LNCAP (cell line): ENCODE measurements at regions not wholly inside any gene's neighbourhood (a gene's known extent, or its start where the extent isn't known, plus 50 kb on each side); places are given as distances from the start of the nearest gene placed in this dataset.
A peak's percentile ranks its signal among the peaks of the same experiment; 100 is the strongest.

Experiments
- TF ChIP-seq, protein P1 (sequence below): fragments of 450-650 bp; IDR thresholded peaks from 2 replicates; pipeline ENCODE4 v1.5.1; 2017; ENCODE audit warnings: mild to moderate bottlenecking

DNA sequence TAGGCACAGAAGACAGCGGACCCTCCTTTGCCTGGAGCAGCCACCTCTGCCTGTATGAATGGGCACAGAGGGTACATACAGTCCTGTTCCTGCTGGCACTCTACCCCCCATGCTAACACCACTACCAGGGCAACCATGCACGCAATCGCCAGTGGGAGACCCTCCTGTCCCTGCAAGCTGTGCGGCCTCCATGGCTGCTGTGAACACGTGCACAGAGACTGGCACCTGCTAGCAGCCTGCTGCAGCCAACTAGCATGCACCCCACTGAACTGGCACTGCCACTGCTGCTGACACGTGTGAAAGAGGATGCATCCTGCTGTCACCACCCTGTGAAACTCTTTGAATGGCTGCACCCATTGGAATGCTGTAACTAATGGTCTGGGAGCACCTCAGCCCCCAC is 885.2 kb upstream of the ARRDC3 start:
- TF ChIP-seq, protein P1, sequence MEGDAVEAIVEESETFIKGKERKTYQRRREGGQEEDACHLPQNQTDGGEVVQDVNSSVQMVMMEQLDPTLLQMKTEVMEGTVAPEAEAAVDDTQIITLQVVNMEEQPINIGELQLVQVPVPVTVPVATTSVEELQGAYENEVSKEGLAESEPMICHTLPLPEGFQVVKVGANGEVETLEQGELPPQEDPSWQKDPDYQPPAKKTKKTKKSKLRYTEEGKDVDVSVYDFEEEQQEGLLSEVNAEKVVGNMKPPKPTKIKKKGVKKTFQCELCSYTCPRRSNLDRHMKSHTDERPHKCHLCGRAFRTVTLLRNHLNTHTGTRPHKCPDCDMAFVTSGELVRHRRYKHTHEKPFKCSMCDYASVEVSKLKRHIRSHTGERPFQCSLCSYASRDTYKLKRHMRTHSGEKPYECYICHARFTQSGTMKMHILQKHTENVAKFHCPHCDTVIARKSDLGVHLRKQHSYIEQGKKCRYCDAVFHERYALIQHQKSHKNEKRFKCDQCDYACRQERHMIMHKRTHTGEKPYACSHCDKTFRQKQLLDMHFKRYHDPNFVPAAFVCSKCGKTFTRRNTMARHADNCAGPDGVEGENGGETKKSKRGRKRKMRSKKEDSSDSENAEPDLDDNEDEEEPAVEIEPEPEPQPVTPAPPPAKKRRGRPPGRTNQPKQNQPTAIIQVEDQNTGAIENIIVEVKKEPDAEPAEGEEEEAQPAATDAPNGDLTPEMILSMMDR, result no peak

DNA sequence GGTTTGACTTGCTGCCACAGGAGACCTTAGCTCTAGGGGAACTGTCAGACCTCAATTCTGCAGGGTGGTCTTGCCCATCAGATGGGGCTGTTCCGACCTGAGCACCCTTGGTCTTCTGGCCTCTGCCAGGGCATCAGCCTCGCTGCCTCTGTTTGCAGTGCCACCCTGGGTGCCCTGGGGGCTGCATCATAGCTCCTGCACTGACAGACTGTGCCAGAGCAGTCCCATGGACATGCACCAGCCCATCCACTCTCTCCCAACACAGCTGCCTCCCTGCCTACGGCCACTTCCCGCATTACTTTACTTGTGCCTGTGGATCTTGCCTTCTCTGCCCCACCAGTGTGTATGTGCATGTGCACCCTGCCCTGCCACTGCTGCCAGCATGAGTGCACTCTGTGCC is 884.7 kb upstream of the ARRDC3 start:
- TF ChIP-seq, protein P1, result no peak

DNA sequence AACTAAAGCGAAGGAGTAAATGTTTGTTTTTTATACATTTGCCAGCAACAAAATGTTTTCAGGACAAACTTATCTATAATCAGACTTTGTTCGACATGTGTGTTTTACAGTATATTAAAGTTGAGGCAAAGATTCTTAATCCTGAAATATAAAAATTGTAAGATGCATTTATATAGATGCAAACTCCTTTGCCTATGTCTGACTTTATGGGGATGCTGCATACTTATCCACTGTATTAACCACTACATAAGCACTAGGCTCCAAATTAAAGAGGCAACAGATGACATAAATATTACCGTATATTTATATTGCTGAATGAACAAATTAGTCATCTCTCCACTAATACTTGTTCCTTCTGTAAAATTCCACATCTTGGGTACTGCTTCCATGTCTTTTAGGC is 882.7 kb upstream of the ARRDC3 start:
- TF ChIP-seq, protein P1, result no peak

DNA sequence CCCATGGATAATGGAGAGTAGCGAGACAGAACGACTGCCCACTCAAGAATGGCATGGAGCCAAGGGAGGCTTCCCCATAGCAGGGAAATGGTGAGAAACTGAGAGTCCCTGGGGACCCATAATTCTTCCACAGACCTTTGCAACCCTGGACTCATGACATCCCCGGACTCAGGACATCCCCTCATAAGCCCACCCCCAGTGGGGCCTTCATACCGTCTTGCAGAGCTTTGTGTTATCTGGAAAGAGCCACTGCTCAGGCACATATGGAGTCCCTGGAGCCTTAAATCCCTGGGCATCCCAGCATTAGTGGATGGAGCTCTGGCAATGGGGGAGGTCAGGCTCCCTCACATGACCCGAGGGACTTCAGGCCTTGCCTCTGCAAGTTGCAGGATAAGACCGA is 865.4 kb upstream of the ARRDC3 start:
- TF ChIP-seq, protein P1, result no peak

DNA sequence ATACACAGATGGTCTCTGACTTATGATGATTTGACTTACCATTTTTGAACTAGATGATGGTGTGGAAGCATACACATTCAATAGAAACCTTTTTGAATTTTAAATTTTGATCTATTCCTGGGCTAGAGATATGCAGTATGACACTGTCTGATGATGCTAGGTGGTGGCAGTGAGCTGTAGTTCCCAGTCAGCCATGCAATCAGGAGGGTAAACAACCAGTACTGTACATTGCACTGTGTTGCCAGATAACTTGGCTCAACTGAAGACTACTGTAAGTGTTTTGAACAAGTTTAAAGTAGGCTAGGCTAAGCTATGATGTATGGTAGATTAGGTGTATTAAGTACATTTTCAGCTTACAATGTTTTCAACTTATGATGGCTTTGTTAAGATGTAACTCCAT is 859.1 kb upstream of the ARRDC3 start:
- TF ChIP-seq, protein P1, result peak; percentile 28; the same call in 1 of the 2 replicates

DNA sequence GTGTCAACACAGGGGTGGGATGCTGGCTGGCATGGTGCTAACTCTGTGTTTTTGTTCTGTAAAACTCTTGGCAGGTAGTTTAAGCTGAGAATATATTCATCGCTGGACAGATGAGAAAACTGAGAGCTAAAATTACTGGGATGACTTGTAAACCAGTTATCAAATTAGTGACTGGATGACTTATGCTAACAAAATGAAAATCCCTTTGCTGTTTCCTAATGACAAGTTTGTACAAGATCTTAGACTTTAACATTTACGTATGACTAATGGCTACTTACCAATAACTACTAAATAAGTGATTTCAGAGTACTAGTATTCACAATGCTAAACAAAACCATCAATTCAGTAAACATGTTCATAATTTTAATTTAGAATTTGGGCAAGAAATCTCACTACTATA is 854.8 kb upstream of the ARRDC3 start:
- TF ChIP-seq, protein P1, result no peak

DNA sequence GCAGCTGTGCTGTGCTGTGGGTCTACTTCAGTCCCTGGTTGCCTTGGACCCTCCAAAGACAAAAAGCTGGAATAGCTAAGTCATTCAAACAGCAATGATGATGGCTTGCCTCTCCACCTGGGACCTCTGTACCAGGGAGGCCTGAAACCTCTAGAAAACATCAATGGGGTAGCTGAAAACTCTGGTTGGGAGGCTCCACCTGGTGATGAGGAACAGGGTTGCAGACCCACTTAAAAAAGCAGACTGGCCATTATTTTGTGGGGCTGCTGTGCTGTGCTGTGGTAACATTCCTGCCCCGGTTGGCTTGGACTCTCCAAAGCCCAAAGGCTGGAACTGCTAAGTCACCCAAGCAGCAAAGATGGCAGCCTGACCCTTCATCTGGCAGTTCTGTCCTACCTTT is 839.3 kb upstream of the ARRDC3 start:
- TF ChIP-seq, protein P1, result peak; percentile 16; the same call in 1 of the 2 replicates

DNA sequence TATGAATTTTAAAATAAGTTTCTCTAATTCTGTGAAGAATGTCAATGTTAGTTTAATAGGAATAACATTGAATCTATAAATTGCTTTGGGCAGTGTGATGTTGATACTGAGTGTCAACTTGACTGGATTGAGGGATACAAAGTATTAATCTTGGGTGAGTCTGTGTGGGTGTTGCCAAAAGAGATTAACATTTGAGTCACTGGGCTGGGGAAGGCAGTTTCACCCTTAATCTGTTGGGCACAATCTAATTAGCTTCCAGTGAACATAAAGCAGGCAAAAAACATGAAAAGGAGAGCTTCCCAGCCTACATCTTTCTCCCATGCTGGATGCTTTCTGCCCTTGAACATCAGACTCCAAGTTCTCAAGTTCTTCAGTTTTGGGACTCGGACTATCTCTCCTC is 832.0 kb upstream of the ARRDC3 start:
- TF ChIP-seq, protein P1, result no peak
